IMR-90 (cell line): ENCODE measurements at regions not wholly inside any gene's neighbourhood (a gene's known extent, or its start where the extent isn't known, plus 50 kb on each side); places are given as distances from the start of the nearest gene placed in this dataset.
A peak's percentile ranks its signal among the peaks of the same experiment; 100 is the strongest.

Source experiments
- ATAC-seq: fragments of 200-7000 bp; cut with Tn5 transposase; 2 replicates; pipeline ENCODE4 v1.9.1; 2020; ENCODE audit warnings: low read depth, mild to moderate bottlenecking, moderate library complexity
- BruUV-seq: library from RNA; stranded (reverse); fragments of 400-500 nt; replicated peaks from 2 replicates; lab custom pipeline; 2021; lab: Mats Ljungman, UMichigan
- CTCF ChIA-PET: fragments of 300-600 bp; formaldehyde crosslinking; extraction: SDS; loops from one replicate; lab custom pipeline; 2021; ENCODE audit warnings: antibody characterized with exemption; lab: Yijun Ruan, JAX
- POLR2A ChIA-PET: fragments of 300-600 bp; sonication (Branson Sonifier 250); formaldehyde crosslinking; loops from one replicate; lab custom pipeline; 2022; ENCODE audit warnings: antibody characterized with exemption; ENCODE audit not compliant: unreplicated experiment; lab: Charles Lee
- DNase-seq: peaks from one replicate; pipeline ENCODE4 v3.0.0; 2013
- H2AFZ ChIP-seq: replicated peaks from 2 replicates; pipeline ENCODE3; 2013; ENCODE audit warnings: low read length, mild to moderate bottlenecking; ENCODE audit not compliant: poor library complexity
- H2AK5ac ChIP-seq: 2 replicates; pipeline ENCODE4 v1.6.1; 2013; ENCODE audit warnings: low read depth, low read length, inconsistent platforms
- H2AK9ac ChIP-seq: replicated peaks from 2 replicates; pipeline ENCODE3; 2013; ENCODE audit warnings: mild to moderate bottlenecking, low read depth, low read length, moderate library complexity; ENCODE audit not compliant: poor library complexity
- H2BK120ac ChIP-seq: 2 replicates; pipeline ENCODE4 v1.6.1; 2013; ENCODE audit warnings: low read depth, low read length, inconsistent platforms
- H2BK15ac ChIP-seq: 3 replicates; pipeline ENCODE4 v1.6.1; 2013; ENCODE audit warnings: low read depth, low read length, inconsistent platforms
- H2BK20ac ChIP-seq: 2 replicates; pipeline ENCODE4 v1.6.1; 2013; ENCODE audit warnings: low read depth, mild to moderate bottlenecking, inconsistent platforms, low read length, moderate library complexity
- H2BK5ac ChIP-seq: 2 replicates; pipeline ENCODE4 v1.6.1; 2013; ENCODE audit warnings: mild to moderate bottlenecking, low read depth, low read length, inconsistent platforms; ENCODE audit not compliant: poor library complexity, severe bottlenecking
- H3K14ac ChIP-seq: replicated peaks from 2 replicates; pipeline ENCODE4 v1.6.1; 2013; ENCODE audit warnings: low read depth, low read length, inconsistent platforms
- H3K18ac ChIP-seq: 2 replicates; pipeline ENCODE4 v1.6.1; 2013; ENCODE audit warnings: low read depth, low read length, control low read depth
- H3K23ac ChIP-seq: 2 replicates; pipeline ENCODE4 v1.6.1; 2013; ENCODE audit warnings: low read depth, low read length, inconsistent platforms
- H3K27ac ChIP-seq: 2 replicates; pipeline ENCODE4 v1.5.1; 2013; ENCODE audit warnings: mild to moderate bottlenecking, control low read depth, low read length; ENCODE audit not compliant: insufficient read depth
- H3K27me3 ChIP-seq: 2 replicates; pipeline ENCODE4 v1.6.1; 2013; ENCODE audit warnings: low read length; ENCODE audit not compliant: control insufficient read depth, insufficient read depth
- H3K36me3 ChIP-seq: 2 replicates; pipeline ENCODE4 v1.6.1; 2013; ENCODE audit warnings: low read length, mixed read lengths; ENCODE audit not compliant: control insufficient read depth, insufficient read depth
- H3K4ac ChIP-seq: 2 replicates; pipeline ENCODE4 v1.6.1; 2013; ENCODE audit warnings: low read depth, low read length, inconsistent platforms
- H3K4me1 ChIP-seq: 2 replicates; pipeline ENCODE4 v1.6.1; 2013; ENCODE audit warnings: low read length, mixed read lengths; ENCODE audit not compliant: control insufficient read depth, insufficient read depth
- H3K4me2 ChIP-seq: 2 replicates; pipeline ENCODE4 v1.6.1; 2013; ENCODE audit warnings: low read depth, mild to moderate bottlenecking, control low read depth, low read length, moderate library complexity
- H3K4me3 ChIP-seq: 2 replicates; pipeline ENCODE4 v1.5.1; 2013; ENCODE audit warnings: low read depth, mild to moderate bottlenecking, control low read depth, low read length, moderate library complexity; ENCODE audit not compliant: insufficient read depth
- H3K56ac ChIP-seq: 2 replicates; pipeline ENCODE4 v1.6.1; 2013; ENCODE audit warnings: low read length, inconsistent platforms; ENCODE audit not compliant: insufficient read depth; ENCODE audit errors: extremely low read depth
- H3K79me1 ChIP-seq, 2 experiments: 2 replicates each; pipeline ENCODE4 v1.6.1; 2013; ENCODE audit warnings: low read length in 2 of 2, inconsistent platforms in 1 of 2, low read depth in 1 of 2
- H3K9ac ChIP-seq: 2 replicates; pipeline ENCODE4 v1.6.1; 2013; ENCODE audit warnings: low read depth, low read length, control low read depth
- H3K9me1 ChIP-seq: 2 replicates; pipeline ENCODE4 v1.6.1; 2013; ENCODE audit warnings: low read length, inconsistent platforms; ENCODE audit not compliant: insufficient read depth
- H3K9me3 ChIP-seq: 2 replicates; pipeline ENCODE4 v1.6.1; 2013; ENCODE audit warnings: low read length; ENCODE audit not compliant: control insufficient read depth, insufficient read depth
- H4K20me1 ChIP-seq: 2 replicates; pipeline ENCODE4 v1.6.1; 2013; ENCODE audit warnings: low read length, inconsistent platforms; ENCODE audit not compliant: insufficient read depth
- H4K5ac ChIP-seq: 2 replicates; pipeline ENCODE4 v1.6.1; 2013; ENCODE audit warnings: mild to moderate bottlenecking, low read depth, low read length, control low read depth
- H4K8ac ChIP-seq, 2 experiments: 2 replicates each; pipeline ENCODE4 v1.6.1; 2013; ENCODE audit warnings: low read depth in 2 of 2, low read length in 2 of 2, control low read depth in 1 of 2, inconsistent platforms in 1 of 2
- H4K91ac ChIP-seq: 2 replicates; pipeline ENCODE4 v1.6.1; 2013; ENCODE audit warnings: low read depth, low read length, inconsistent platforms; ENCODE audit not compliant: insufficient read depth
- CEBPB ChIP-seq: IDR thresholded peaks from 2 replicates; pipeline ENCODE4 v1.6.1; 2012; ENCODE audit warnings: low read depth, low read length, improper control_type of control experiment
- ELK1 ChIP-seq: fragments of 150-350 bp; IDR thresholded peaks from 2 replicates; pipeline ENCODE4 v1.6.1; 2016; ENCODE audit warnings: low read depth, mild to moderate bottlenecking, low read length, moderate library complexity, borderline replicate concordance
- FOS ChIP-seq: fragments of 150-350 bp; IDR thresholded peaks from 2 replicates; pipeline ENCODE4 v1.6.1; 2016; ENCODE audit warnings: low read depth, low read length
- MAFK ChIP-seq: IDR thresholded peaks from 2 replicates; pipeline ENCODE4 v1.6.1; 2012; ENCODE audit warnings: low read depth, low read length, improper control_type of control experiment
- MXI1 ChIP-seq: IDR thresholded peaks from 2 replicates; pipeline ENCODE4 v1.6.1; 2012; ENCODE audit warnings: low read depth, mild to moderate bottlenecking, low read length, moderate library complexity, borderline replicate concordance
- RAD21 ChIP-seq: IDR thresholded peaks from 2 replicates; pipeline ENCODE4 v1.6.1; 2012; ENCODE audit warnings: low read length, improper control_type of control experiment
- RCOR1 ChIP-seq: IDR thresholded peaks from 2 replicates; pipeline ENCODE4 v1.6.1; 2012; ENCODE audit warnings: mild to moderate bottlenecking, low read length, improper control_type of control experiment; ENCODE audit not compliant: insufficient replicate concordance
- WGBS, 2 experiments: methylation state at CpG; one replicate each; pipeline versions ENCODE4 v1.1.5 to v1.1.7; 2013; ENCODE audit warnings: missing lambda C conversion rate in 2 of 2; ENCODE audit not compliant: insufficient read length in 1 of 2; ENCODE audit errors: extremely low coverage in 2 of 2; 5-methylcytosine and 5-hydroxymethylcytosine counted together
- dilution Hi-C: fragments of 300-500 bp; cut with HindIII; formaldehyde crosslinking; loops from one replicate; pipeline ENCODE4 v1.14.3; 2018; ENCODE audit warnings: low sequenced_read_pairs; ENCODE audit not compliant: unreplicated experiment
- in situ Hi-C: fragments of 300-500 bp; cut with MboI; formaldehyde crosslinking; loops from 3 replicates; pipeline ENCODE4 v1.14.3; 2019; ENCODE audit warnings: low sequenced_read_pairs, inconsistent platforms, mixed read lengths
- intact Hi-C: fragments of 100-400 bp; cut with micrococcal nuclease; formaldehyde crosslinking; loops from 2 replicates; pipeline ENCODE4 v1.10.0; 2022

- Histone ChIP-seq H3K79me1 (no peaks in the 10 kb centered on the region), H2AK9ac (peak overlapping the region; percentile 78), H4K91ac (peak overlapping the region; percentile 93), H2BK15ac (peak overlapping the region; percentile 99; the same call in 2 of the 3 replicates), H3K4ac (peak overlapping the region; percentile 77), H3K27ac (peak overlapping the region; percentile 62; the same call in 1 of the 2 replicates), H2BK5ac (peak overlapping the region; percentile 62), H3K9me3 (no peaks in the 10 kb centered on the region), H3K9ac (no peak overlapping the region), H3K4me1 (peaks cover 32% of the 10 kb centered on the region), H3K9me1 (peaks cover 17% of the 10 kb centered on the region), H3K4me3 (no peak overlapping the region), H3K14ac (peak overlapping the region; percentile 81), H4K5ac (peak overlapping the region; percentile 79), H3K36me3 (no peaks in the 10 kb centered on the region), H3K18ac (peak overlapping the region; percentile 85), H2BK20ac (peak overlapping the region; percentile 94), H2BK120ac (peak overlapping the region; percentile 77), H4K8ac (peak overlapping the region; percentile 75 to 92), H2AK5ac (peak overlapping the region; percentile 89), H4K20me1 (no peaks in the 10 kb centered on the region), H3K23ac (peak overlapping the region; percentile 81), H3K27me3 (no peaks in the 10 kb centered on the region), H3K56ac (0 out of 2 replicates have a peak overlapping the region, but pooled peaks have one; percentile 16), H2AFZ (peak overlapping the region; percentile 86), H3K4me2 (no peak overlapping the region; the same call in 1 of the 2 replicates)
- ATAC-seq (peak; percentile 92), DNase-seq (peak; percentile 91)
- ChIA-PET CTCF (interaction anchor here (0.6 to 1.5 kb wide), 3 partner anchors 17 to 154 kb away, joined by 3 read pairs; no protein-coding TSS in a partner anchor), POLR2A (no interaction called here)
- no TSS peak for BruUV-seq
- intact Hi-C loops (no loop called here), in situ Hi-C loops (no loop called here), dilution Hi-C loops (no loop called here)
- TF ChIP-seq CEBPB = no peak
- no peak for TF ChIP-seq FOS
- no peak for TF ChIP-seq RCOR1
- 0 out of 2 replicates have a peak, but pooled peaks have one; percentile 11 for TF ChIP-seq RAD21
- TF ChIP-seq ELK1 = no peak
- no peak for TF ChIP-seq MAFK
- 0 out of 2 replicates have a peak, but pooled peaks have one; percentile 36 for TF ChIP-seq MXI1
- WGBS, 2 experiments = no CpG with 5 or more reads among the region's 15 CpGs
Observed at GRCh38 chr14:76937181-76938091, 91.1 kb downstream of the IRF2BPL start.
